HCT116 (cell line): ENCODE measurements at regions not wholly inside any gene's neighbourhood (a gene's known extent, or its start where the extent isn't known, plus 50 kb on each side); places are given as distances from the start of the nearest gene placed in this dataset.

ENCODE experiments used
- ATF3 ChIP-seq: IDR thresholded peaks from 2 replicates; pipeline ENCODE4 v1.6.1; 2012
- CTCF ChIP-seq, 3 experiments: fragments of 200-600 bp in 1 of 3; sonication (generic) in 1 of 3; IDR thresholded peaks in 2 of 3; conservative IDR thresholded peaks in 1 of 3; 2 replicates each; pipeline ENCODE4 v1.5.1; 2012 to 2017; ENCODE audit warnings: low read depth in 2 of 3, low read length in 2 of 3, antibody characterized with exemption in 1 of 3, borderline replicate concordance in 1 of 3, control low read depth in 1 of 3, mild to moderate bottlenecking in 1 of 3, mixed read lengths in 1 of 3, mixed run types in 1 of 3, moderate library complexity in 1 of 3; ENCODE audit not compliant: insufficient read depth in 1 of 3
- EZH2 ChIP-seq: fragments of 200-600 bp; sonication (generic); IDR thresholded peaks from 2 replicates; pipeline ENCODE4 v1.6.1; 2017; ENCODE audit warnings: antibody characterized with exemption, mixed run types
- EZH2phosphoT487 ChIP-seq: fragments of 200-600 bp; IDR thresholded peaks from 2 replicates; pipeline ENCODE4 v1.6.1; 2018; ENCODE audit warnings: antibody characterized with exemption, borderline replicate concordance
- JUND ChIP-seq: IDR thresholded peaks from 2 replicates; pipeline ENCODE4 v1.6.1; 2012
- MAX ChIP-seq: IDR thresholded peaks from 2 replicates; pipeline ENCODE4 v1.6.1; 2012
- POLR2A ChIP-seq: IDR thresholded peaks from 2 replicates; pipeline ENCODE4 v1.7.0; 2011; ENCODE audit warnings: borderline replicate concordance; ENCODE audit not compliant: insufficient read depth, insufficient read length; ENCODE audit errors: extremely low read depth
- POLR2AphosphoS5 ChIP-seq: IDR thresholded peaks from 2 replicates; pipeline ENCODE4 v1.6.1; 2011; ENCODE audit warnings: mild to moderate bottlenecking, low read depth, low read length, moderate library complexity
- SIN3A ChIP-seq: IDR thresholded peaks from 2 replicates; pipeline ENCODE4 v1.6.1; 2012; ENCODE audit warnings: low read depth
- SP1 ChIP-seq: IDR thresholded peaks from 2 replicates; pipeline ENCODE4 v1.6.1; 2012; ENCODE audit warnings: low read depth
- YY1 ChIP-seq: IDR thresholded peaks from 2 replicates; pipeline ENCODE4 v1.6.1; 2011; ENCODE audit warnings: low read length, low read depth, moderate library complexity, mild to moderate bottlenecking; ENCODE audit not compliant: insufficient replicate concordance; ENCODE audit errors: extremely low read depth
- TF ChIP-seq, protein P1 (sequence below): IDR thresholded peaks from 2 replicates; pipeline ENCODE4 v1.6.1; 2012; ENCODE audit warnings: low read depth

- TF ChIP-seq MAX: no peak
- no peak for TF ChIP-seq CTCF (IDR thresholded peaks at IDR 0.05 in 2 of 3, conservative IDR thresholded peaks at IDR 0.05 in 1 of 3; ENCODE audit: borderline replicate concordance in 1 of 3, insufficient read depth in 1 of 3, low read depth in 2 of 3, low read length in 2 of 3)
- no peak for TF ChIP-seq POLR2AphosphoS5
- no peak for TF ChIP-seq YY1
- no peak for TF ChIP-seq JUND
- no peak for TF ChIP-seq EZH2
- TF ChIP-seq, protein P1, sequence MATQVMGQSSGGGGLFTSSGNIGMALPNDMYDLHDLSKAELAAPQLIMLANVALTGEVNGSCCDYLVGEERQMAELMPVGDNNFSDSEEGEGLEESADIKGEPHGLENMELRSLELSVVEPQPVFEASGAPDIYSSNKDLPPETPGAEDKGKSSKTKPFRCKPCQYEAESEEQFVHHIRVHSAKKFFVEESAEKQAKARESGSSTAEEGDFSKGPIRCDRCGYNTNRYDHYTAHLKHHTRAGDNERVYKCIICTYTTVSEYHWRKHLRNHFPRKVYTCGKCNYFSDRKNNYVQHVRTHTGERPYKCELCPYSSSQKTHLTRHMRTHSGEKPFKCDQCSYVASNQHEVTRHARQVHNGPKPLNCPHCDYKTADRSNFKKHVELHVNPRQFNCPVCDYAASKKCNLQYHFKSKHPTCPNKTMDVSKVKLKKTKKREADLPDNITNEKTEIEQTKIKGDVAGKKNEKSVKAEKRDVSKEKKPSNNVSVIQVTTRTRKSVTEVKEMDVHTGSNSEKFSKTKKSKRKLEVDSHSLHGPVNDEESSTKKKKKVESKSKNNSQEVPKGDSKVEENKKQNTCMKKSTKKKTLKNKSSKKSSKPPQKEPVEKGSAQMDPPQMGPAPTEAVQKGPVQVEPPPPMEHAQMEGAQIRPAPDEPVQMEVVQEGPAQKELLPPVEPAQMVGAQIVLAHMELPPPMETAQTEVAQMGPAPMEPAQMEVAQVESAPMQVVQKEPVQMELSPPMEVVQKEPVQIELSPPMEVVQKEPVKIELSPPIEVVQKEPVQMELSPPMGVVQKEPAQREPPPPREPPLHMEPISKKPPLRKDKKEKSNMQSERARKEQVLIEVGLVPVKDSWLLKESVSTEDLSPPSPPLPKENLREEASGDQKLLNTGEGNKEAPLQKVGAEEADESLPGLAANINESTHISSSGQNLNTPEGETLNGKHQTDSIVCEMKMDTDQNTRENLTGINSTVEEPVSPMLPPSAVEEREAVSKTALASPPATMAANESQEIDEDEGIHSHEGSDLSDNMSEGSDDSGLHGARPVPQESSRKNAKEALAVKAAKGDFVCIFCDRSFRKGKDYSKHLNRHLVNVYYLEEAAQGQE: no peak
- no peak for TF ChIP-seq POLR2A
- no peak for TF ChIP-seq SIN3A
- TF ChIP-seq EZH2phosphoT487: no peak
- no peak for TF ChIP-seq SP1
- no peak for TF ChIP-seq ATF3
These were observed 91.4 kb upstream of the FLRT2 start for GRCh38 chr14:85438481-85438942.
